HG03378 (cell line): ENCODE measurements at regions not wholly inside any gene's neighbourhood (a gene's known extent, or its start where the extent isn't known, plus 50 kb on each side); places are given as distances from the start of the nearest gene placed in this dataset.

Experiments used
- ATAC-seq: cut with Tn5 transposase; IDR thresholded peaks from one replicate; pipeline ENCODE4 v1.9.1; 2021; ENCODE audit warnings: mild to moderate bottlenecking, moderate library complexity; ENCODE audit not compliant: unreplicated experiment

- no peak for ATAC-seq
These were observed 355.8 kb upstream of the SATB1 start for GRCh38 chr3:18780959-18781358.

- no peak for ATAC-seq
These were observed 354.6 kb upstream of the SATB1 start for GRCh38 chr3:18779704-18780103.

- no peak for ATAC-seq
These were observed 353.5 kb upstream of the SATB1 start for GRCh38 chr3:18778598-18778997.

- no peak for ATAC-seq
These were observed 353.0 kb upstream of the SATB1 start for GRCh38 chr3:18778094-18778493.

GRCh38 chr3:18775501-18775900 is 350.4 kb upstream of the SATB1 start:
- ATAC-seq: no peak

- no peak for ATAC-seq
These were observed 349.4 kb upstream of the SATB1 start for GRCh38 chr3:18774319-18775088.

- no peak for ATAC-seq
These were observed 347.7 kb upstream of the SATB1 start for GRCh38 chr3:18772699-18773305.

GRCh38 chr3:18771931-18772330 is 346.8 kb upstream of the SATB1 start:
- ATAC-seq: no peak

GRCh38 chr3:18770800-18771199 is 345.7 kb upstream of the SATB1 start:
- no peak for ATAC-seq

GRCh38 chr3:18767756-18768303 is 342.7 kb upstream of the SATB1 start:
- ATAC-seq: no peak

- no peak for ATAC-seq
These were observed 341.8 kb upstream of the SATB1 start for GRCh38 chr3:18766974-18767373.

GRCh38 chr3:18765662-18766061 is 340.5 kb upstream of the SATB1 start:
- no peak for ATAC-seq

- ATAC-seq: no peak
These were observed 340.0 kb upstream of the SATB1 start for GRCh38 chr3:18765161-18765560.

- ATAC-seq: no peak
These were observed 336.4 kb upstream of the SATB1 start for GRCh38 chr3:18761530-18761929.

- peak; percentile 93 for ATAC-seq
These were observed 333.0 kb upstream of the SATB1 start for GRCh38 chr3:18758047-18758704.

GRCh38 chr3:18757476-18757875 is 332.3 kb upstream of the SATB1 start:
- ATAC-seq: no peak

GRCh38 chr3:18752273-18752934 is 327.3 kb upstream of the SATB1 start:
- ATAC-seq: no peak

GRCh38 chr3:18751514-18751913 is 326.4 kb upstream of the SATB1 start:
- ATAC-seq: peak; percentile 59

GRCh38 chr3:18747383-18747782 is 322.2 kb upstream of the SATB1 start:
- ATAC-seq: peak; percentile 42

- ATAC-seq: no peak
These were observed 320.3 kb upstream of the SATB1 start for GRCh38 chr3:18745472-18745871.

GRCh38 chr3:18744472-18744871 is 319.3 kb upstream of the SATB1 start:
- no peak for ATAC-seq
